Testis (tissue), 2 donors: ENCODE measurements at regions not wholly inside any gene's neighbourhood (a gene's known extent, or its start where the extent isn't known, plus 50 kb on each side); places are given as distances from the start of the nearest gene placed in this dataset.

ENCODE experiments used
- CTCF ChIP-seq, 3 experiments: fragments of 450-650 bp in 2 of 3; fragments of 200-600 bp in 1 of 3; sonication (generic) in 1 of 3; IDR thresholded peaks; one replicate each; pipeline ENCODE4 v1.5.1; 2016 to 2019; ENCODE audit warnings: antibody characterized with exemption in 3 of 3, mild to moderate bottlenecking in 2 of 3, moderate library complexity in 1 of 3
- POLR2A ChIP-seq: fragments of 450-650 bp; IDR thresholded peaks from one replicate; pipeline ENCODE4 v1.6.1; 2017; ENCODE audit warnings: antibody characterized with exemption, mild to moderate bottlenecking, moderate library complexity

- no peak for TF ChIP-seq CTCF (IDR thresholded peaks at IDR 0.05)
- TF ChIP-seq POLR2A = no peak
Observed at GRCh38 chr12:77315407-77315806, 250.0 kb upstream of the E2F7 start.
